Stomach (tissue), 8 donors: ENCODE measurements at regions not wholly inside any gene's neighbourhood (a gene's known extent, or its start where the extent isn't known, plus 50 kb on each side); places are given as distances from the start of the nearest gene placed in this dataset.

Experiments used
- DNase-seq, 2 donors: peaks; one replicate each; pipeline versions ENCODE4 v3.0.0 to v3.0.0-alpha.2; 2013 to 2019
- H3K27ac ChIP-seq, 5 donors: fragments of 200-600 bp in 4 of 5; sonication (generic) in 4 of 5; one replicate each; pipeline ENCODE4 v1.5.1; 2013 to 2019; ENCODE audit warnings: mild to moderate bottlenecking in 1 of 5, moderate library complexity in 1 of 5
- H3K27me3 ChIP-seq, 3 donors: fragments of 200-600 bp; sonication (generic); one replicate each; pipeline ENCODE4 v1.5.1; 2017 to 2019; ENCODE audit warnings: mixed run types in 1 of 3
- H3K36me3 ChIP-seq, 4 donors: fragments of 200-600 bp; sonication (generic); 1 replicate in 3 of 4; 2 replicates in 1 of 4; pipeline ENCODE4 v1.5.1; 2016 to 2019
- H3K4me1 ChIP-seq, 4 donors: fragments of 200-600 bp; sonication (generic); one replicate each; pipeline ENCODE4 v1.5.1; 2016 to 2019
- H3K4me3 ChIP-seq, 4 donors: fragments of 200-600 bp; sonication (generic) in 3 of 4; one replicate each; pipeline ENCODE4 v1.5.1; 2016 to 2019; ENCODE audit warnings: mild to moderate bottlenecking in 1 of 4
- H3K9me3 ChIP-seq, 4 donors: fragments of 200-600 bp; sonication (generic); one replicate each; pipeline ENCODE4 v1.5.1; 2016 to 2019
- EP300 ChIP-seq: sonication (generic); formaldehyde crosslinking; IDR thresholded peaks from one replicate; pipeline ENCODE4 v1.6.1; 2017; ENCODE audit warnings: antibody characterized with exemption
- POLR2A ChIP-seq, 4 donors: fragments of 450-650 bp; IDR thresholded peaks; one replicate each; pipeline ENCODE4 v1.6.1; 2016; ENCODE audit warnings: antibody characterized with exemption in 4 of 4, control low read depth in 2 of 4, mild to moderate bottlenecking in 1 of 4, moderate library complexity in 1 of 4
- POLR2AphosphoS5 ChIP-seq, 3 donors: sonication (generic); formaldehyde crosslinking; IDR thresholded peaks; one replicate each; pipeline ENCODE4 v1.6.1; 2016; ENCODE audit warnings: antibody characterized with exemption in 3 of 3
- WGBS, 5 donors: extraction: QIAGEN DNeasy Blood & Tissue Kit in 3 of 5; methylation state at CpG; one replicate each; pipeline versions ENCODE4 v1.1.5 to v1.1.7; 2013 to 2018; 5-methylcytosine and 5-hydroxymethylcytosine counted together
- intact Hi-C: fragments of 100-400 bp; cut with DNase I; formaldehyde crosslinking; loops from one replicate; pipeline ENCODE4 v1.15.1; 2023; ENCODE audit warnings: low total_unique reads
- TF ChIP-seq, protein P1 (sequence below), 7 experiments: fragments of 450-650 bp in 4 of 7; fragments of 200-600 bp in 3 of 7; sonication (generic) in 3 of 7; IDR thresholded peaks; one replicate each; pipeline ENCODE4 v1.5.1; 2016 to 2019; ENCODE audit warnings: antibody characterized with exemption in 7 of 7, control low read depth in 2 of 7, mild to moderate bottlenecking in 1 of 7
- donor health status: healthy with polysubstance abuse.
- donor health status: Bipolar disorder and iron deficiency.
- donor health status: healthy.

DNA sequence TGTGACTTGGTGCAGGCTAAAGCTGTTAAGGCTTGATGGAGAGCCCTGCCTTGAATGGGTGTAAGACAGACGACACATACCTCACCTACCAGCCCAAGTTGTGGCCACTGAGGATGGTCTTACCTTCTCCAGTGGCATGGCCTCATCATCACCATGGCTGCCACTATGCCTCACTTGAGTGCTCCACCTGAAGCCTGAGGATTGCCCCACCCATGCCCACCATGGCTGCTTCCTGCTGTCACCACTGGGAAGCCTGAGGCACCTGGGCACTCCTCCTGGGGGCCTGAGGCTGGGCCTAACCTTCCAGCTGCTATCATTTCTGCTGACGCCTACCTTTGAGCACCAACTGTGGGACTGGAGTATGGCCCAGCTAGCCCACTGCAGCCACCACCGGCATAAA is 1605.7 kb upstream of the FLRT2 start:
- 72 to 100% (median 92%) methylated on average over 2 to 3 of the region's 3 CpGs for WGBS, 5 donors
- H3K4me1 ChIP-seq, result no peaks in the 10 kb centered on the region
- no peak overlapping the region for H3K4me3 ChIP-seq
- H3K36me3 ChIP-seq, result no peaks in the 10 kb centered on the region
- intact Hi-C loops, result no loop called here
- no peaks in the 10 kb centered on the region for H3K27me3 ChIP-seq
- no peak for DNase-seq
- H3K9me3 ChIP-seq, result no peaks in the 10 kb centered on the region
- no peak overlapping the region for H3K27ac ChIP-seq
- TF ChIP-seq EP300 (no peak), POLR2A (IDR thresholded peaks at IDR 0.05) (no peak), POLR2AphosphoS5 (IDR thresholded peaks at IDR 0.05) (no peak)
- TF ChIP-seq, protein P1, sequence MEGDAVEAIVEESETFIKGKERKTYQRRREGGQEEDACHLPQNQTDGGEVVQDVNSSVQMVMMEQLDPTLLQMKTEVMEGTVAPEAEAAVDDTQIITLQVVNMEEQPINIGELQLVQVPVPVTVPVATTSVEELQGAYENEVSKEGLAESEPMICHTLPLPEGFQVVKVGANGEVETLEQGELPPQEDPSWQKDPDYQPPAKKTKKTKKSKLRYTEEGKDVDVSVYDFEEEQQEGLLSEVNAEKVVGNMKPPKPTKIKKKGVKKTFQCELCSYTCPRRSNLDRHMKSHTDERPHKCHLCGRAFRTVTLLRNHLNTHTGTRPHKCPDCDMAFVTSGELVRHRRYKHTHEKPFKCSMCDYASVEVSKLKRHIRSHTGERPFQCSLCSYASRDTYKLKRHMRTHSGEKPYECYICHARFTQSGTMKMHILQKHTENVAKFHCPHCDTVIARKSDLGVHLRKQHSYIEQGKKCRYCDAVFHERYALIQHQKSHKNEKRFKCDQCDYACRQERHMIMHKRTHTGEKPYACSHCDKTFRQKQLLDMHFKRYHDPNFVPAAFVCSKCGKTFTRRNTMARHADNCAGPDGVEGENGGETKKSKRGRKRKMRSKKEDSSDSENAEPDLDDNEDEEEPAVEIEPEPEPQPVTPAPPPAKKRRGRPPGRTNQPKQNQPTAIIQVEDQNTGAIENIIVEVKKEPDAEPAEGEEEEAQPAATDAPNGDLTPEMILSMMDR (IDR thresholded peaks at IDR 0.05), result no peak

GRCh38 chr14:83940253-83940652 is 1589.7 kb upstream of the FLRT2 start:
- 79 to 88% (median 80%) methylated on average over 2 of the region's 2 CpGs for WGBS, 5 donors
- intact Hi-C loops, result no loop called here
- H3K27me3 ChIP-seq, result no peaks in the 10 kb centered on the region
- no peaks in the 10 kb centered on the region for H3K36me3 ChIP-seq
- peak in 1 of 2 donors; percentile 28 for DNase-seq
- no peak overlapping the region for H3K27ac ChIP-seq
- no peaks in the 10 kb centered on the region for H3K4me1 ChIP-seq
- peaks cover 0 to 19% (median 11%) of the 10 kb centered on the region in 4 donors for H3K9me3 ChIP-seq
- TF ChIP-seq POLR2AphosphoS5 (IDR thresholded peaks at IDR 0.05), result no peak
- TF ChIP-seq EP300, result no peak
- TF ChIP-seq POLR2A (IDR thresholded peaks at IDR 0.05), result no peak
- TF ChIP-seq, protein P1 (IDR thresholded peaks at IDR 0.05), result no peak
- no peak overlapping the region for H3K4me3 ChIP-seq

GRCh38 chr14:83958359-83958758 is 1571.6 kb upstream of the FLRT2 start:
- Histone ChIP-seq H3K4me3 (no peak overlapping the region), H3K4me1 (no peaks in the 10 kb centered on the region), H3K27me3 (no peaks in the 10 kb centered on the region), H3K27ac (no peak overlapping the region), H3K36me3 (no peaks in the 10 kb centered on the region), H3K9me3 (peaks cover 0 to 3% (median 0%) of the 10 kb centered on the region in 4 donors)
- no peak for DNase-seq
- TF ChIP-seq POLR2AphosphoS5 (IDR thresholded peaks at IDR 0.05) (no peak), EP300 (no peak), POLR2A (IDR thresholded peaks at IDR 0.05) (no peak)
- TF ChIP-seq, protein P1 (IDR thresholded peaks at IDR 0.05), result no peak
- 84 to 97% (median 92%) methylated on average over 1 of the region's 1 CpG for WGBS, 5 donors
- intact Hi-C loops, result no loop called here

DNA sequence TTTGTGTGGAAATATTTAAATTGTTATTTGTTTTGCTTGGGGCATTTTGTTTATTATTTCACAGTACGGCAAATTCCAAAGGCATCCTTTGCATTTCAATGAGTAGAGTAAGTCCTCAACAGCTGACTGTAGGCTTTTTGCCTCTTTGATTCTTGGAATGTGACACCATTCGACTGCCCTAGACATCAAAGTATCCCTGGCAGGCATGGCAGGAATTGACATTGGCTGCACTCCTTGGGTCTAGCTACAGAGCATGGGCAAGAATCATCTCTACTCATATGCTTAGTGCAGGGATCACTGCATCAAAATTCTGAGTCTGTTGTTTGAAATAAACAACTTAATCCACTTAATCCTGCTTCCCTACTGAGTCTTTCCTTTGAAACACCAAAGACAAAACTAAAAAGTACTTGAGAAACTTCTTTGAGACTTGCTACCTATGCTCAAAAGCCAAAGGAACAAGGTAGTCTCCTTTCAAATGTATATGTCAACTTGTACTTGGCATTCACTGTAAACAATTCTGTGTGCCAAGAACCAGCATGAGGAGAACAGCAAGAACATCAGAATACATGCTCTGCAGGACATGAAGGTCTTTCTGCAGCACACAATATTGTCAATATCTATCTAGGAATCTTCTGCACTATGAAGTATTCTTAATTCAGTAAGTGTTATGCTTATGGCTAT is 1569.0 kb upstream of the FLRT2 start:
- H3K36me3 ChIP-seq, result no peaks in the 10 kb centered on the region
- intact Hi-C loops, result no loop called here
- H3K4me3 ChIP-seq, result no peak overlapping the region
- DNase-seq, result no peak
- TF ChIP-seq, protein P1 (IDR thresholded peaks at IDR 0.05), result no peak
- TF ChIP-seq POLR2AphosphoS5 (IDR thresholded peaks at IDR 0.05) (no peak), POLR2A (IDR thresholded peaks at IDR 0.05) (no peak), EP300 (no peak)
- no peaks in the 10 kb centered on the region for H3K27me3 ChIP-seq
- WGBS, 5 donors, result 34 to 63% (median 54%) methylated on average over 2 of the region's 2 CpGs
- no peak overlapping the region for H3K27ac ChIP-seq
- H3K9me3 ChIP-seq, result peaks cover 0 to 3% (median 0%) of the 10 kb centered on the region in 4 donors
- H3K4me1 ChIP-seq, result no peaks in the 10 kb centered on the region
